ENCODE measurements at regions not wholly inside any gene's neighbourhood (a gene's known extent, or its start where the extent isn't known, plus 50 kb on each side); places are given as distances from the start of the nearest gene placed in this dataset.
"Not testable (repeated sequence)": the region's sequence is repeated elsewhere in the genome, so short reads cannot be mapped to it uniquely, and the experiment has no call there.

DNA sequence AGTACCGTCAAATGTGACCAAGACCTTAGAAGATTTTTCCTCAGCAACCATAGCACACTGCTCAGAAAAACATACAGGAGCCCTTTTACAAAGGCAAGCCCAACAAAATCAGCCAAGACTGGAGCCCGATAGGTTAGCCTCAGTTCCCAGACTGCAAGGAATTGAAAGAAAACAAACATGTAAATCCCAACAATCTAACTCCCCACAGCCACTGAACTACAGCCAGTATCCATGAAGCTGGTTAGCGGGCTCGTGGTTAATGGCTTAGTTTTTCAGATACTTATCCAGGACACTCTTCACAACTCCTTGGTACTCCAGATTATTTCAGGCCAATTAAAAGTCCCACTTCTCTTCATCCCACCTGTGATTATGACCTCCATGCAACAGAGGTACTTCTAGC lies 201.6 kb downstream of the IPMK start:
- no peaks in the 10 kb centered on the region for H3K36me3 ChIP-seq (ENCODE audit: control insufficient read depth in 1 of 2, insufficient read depth in 2 of 2, low read length in 2 of 2)
- H3K9me3 ChIP-seq (ENCODE audit: control insufficient read depth in 1 of 2, low read length in 2 of 2): no peaks in the 10 kb centered on the region
- H3K27ac ChIP-seq (ENCODE audit: low read length): no peak overlapping the region
- H3K4me1 ChIP-seq (ENCODE audit: control insufficient read depth in 1 of 2, insufficient read depth in 2 of 2, low read length in 2 of 2): no peaks in the 10 kb centered on the region
- no peak overlapping the region for H3K4me3 ChIP-seq (ENCODE audit: low read depth in 1 of 2, low read length in 2 of 2)
- no peaks in the 10 kb centered on the region for H3K27me3 ChIP-seq (ENCODE audit: low read depth, low read length)

GRCh38 chr10:58065529-58065815 lies 202.2 kb downstream of the IPMK start:
- H3K4me3 ChIP-seq (ENCODE audit: low read depth in 1 of 2, low read length in 2 of 2): no peak overlapping the region
- no peaks in the 10 kb centered on the region for H3K9me3 ChIP-seq (ENCODE audit: control insufficient read depth in 1 of 2, low read length in 2 of 2)
- H3K36me3 ChIP-seq (ENCODE audit: control insufficient read depth in 1 of 2, insufficient read depth in 2 of 2, low read length in 2 of 2): no peaks in the 10 kb centered on the region
- no peaks in the 10 kb centered on the region for H3K4me1 ChIP-seq (ENCODE audit: control insufficient read depth in 1 of 2, insufficient read depth in 2 of 2, low read length in 2 of 2)
- H3K27ac ChIP-seq (ENCODE audit: low read length): no peak overlapping the region
- H3K27me3 ChIP-seq (ENCODE audit: low read depth, low read length): no peaks in the 10 kb centered on the region

- Histone ChIP-seq H3K4me1 (ENCODE audit: control insufficient read depth in 1 of 2, insufficient read depth in 2 of 2, low read length in 2 of 2) (no peaks in the 10 kb centered on the region), H3K27me3 (ENCODE audit: low read depth, low read length) (no peaks in the 10 kb centered on the region), H3K27ac (ENCODE audit: low read length) (no peak overlapping the region), H3K9me3 (ENCODE audit: control insufficient read depth in 1 of 2, low read length in 2 of 2) (no peaks in the 10 kb centered on the region), H3K4me3 (ENCODE audit: low read depth in 1 of 2, low read length in 2 of 2) (no peak overlapping the region), H3K36me3 (ENCODE audit: control insufficient read depth in 1 of 2, insufficient read depth in 2 of 2, low read length in 2 of 2) (no peaks in the 10 kb centered on the region)
Measured at GRCh38 chr10:58064714-58065528, 202.8 kb downstream of the IPMK start.

DNA sequence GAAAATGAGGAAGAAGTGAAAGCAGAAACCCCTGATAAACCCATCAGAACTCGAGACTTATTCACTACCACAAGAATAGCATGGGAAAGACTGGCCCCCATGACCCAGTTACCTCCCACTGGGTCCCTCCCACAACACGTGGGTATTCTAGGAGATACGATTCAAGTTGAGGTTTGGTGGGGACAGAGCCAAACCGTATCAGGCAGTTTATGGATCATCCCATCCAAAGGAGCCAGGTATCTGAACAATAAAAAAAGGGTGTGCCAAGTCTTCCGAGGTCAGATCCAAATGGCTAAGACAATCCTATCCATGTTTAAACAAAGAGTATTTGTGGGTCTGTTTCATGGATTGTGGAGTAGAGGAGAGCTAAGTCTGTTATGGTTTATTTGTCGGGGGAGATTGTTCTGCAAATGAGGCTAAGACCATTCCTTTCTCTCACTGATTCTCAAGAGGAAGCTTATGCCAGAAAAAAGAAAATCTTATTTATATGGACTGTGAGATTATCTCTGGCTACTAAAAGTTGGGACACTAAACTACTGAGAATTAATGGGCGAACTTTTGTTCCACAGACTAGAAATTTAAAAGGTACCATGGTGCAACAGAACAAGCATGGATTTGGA lies 203.7 kb downstream of the IPMK start:
- Histone ChIP-seq H3K27me3 (ENCODE audit: low read depth, low read length) (no peaks in the 10 kb centered on the region), H3K27ac (ENCODE audit: low read length) (no peak overlapping the region), H3K36me3 (ENCODE audit: control insufficient read depth in 1 of 2, insufficient read depth in 2 of 2, low read length in 2 of 2) (no peaks in the 10 kb centered on the region), H3K4me1 (ENCODE audit: control insufficient read depth in 1 of 2, insufficient read depth in 2 of 2, low read length in 2 of 2) (no peaks in the 10 kb centered on the region), H3K4me3 (ENCODE audit: low read depth in 1 of 2, low read length in 2 of 2) (no peak overlapping the region), H3K9me3 (ENCODE audit: control insufficient read depth in 1 of 2, low read length in 2 of 2) (no peaks in the 10 kb centered on the region)

GRCh38 chr10:58058683-58059082 lies 209.0 kb downstream of the IPMK start:
- H3K36me3 ChIP-seq (ENCODE audit: control insufficient read depth in 1 of 2, insufficient read depth in 2 of 2, low read length in 2 of 2); H3K9me3 ChIP-seq (ENCODE audit: control insufficient read depth in 1 of 2, low read length in 2 of 2); H3K27ac ChIP-seq (ENCODE audit: low read length); H3K4me3 ChIP-seq (ENCODE audit: low read depth in 1 of 2, low read length in 2 of 2); H3K4me1 ChIP-seq (ENCODE audit: control insufficient read depth in 1 of 2, insufficient read depth in 2 of 2, low read length in 2 of 2); H3K27me3 ChIP-seq (ENCODE audit: low read depth, low read length): not testable (repeated sequence)

GRCh38 chr10:58054881-58055280 lies 212.8 kb downstream of the IPMK start:
- Histone ChIP-seq H3K27me3 (ENCODE audit: low read depth, low read length) (no peaks in the 10 kb centered on the region), H3K27ac (ENCODE audit: low read length) (no peak overlapping the region), H3K4me1 (ENCODE audit: control insufficient read depth in 1 of 2, insufficient read depth in 2 of 2, low read length in 2 of 2) (no peaks in the 10 kb centered on the region), H3K36me3 (ENCODE audit: control insufficient read depth in 1 of 2, insufficient read depth in 2 of 2, low read length in 2 of 2) (no peaks in the 10 kb centered on the region), H3K9me3 (ENCODE audit: control insufficient read depth in 1 of 2, low read length in 2 of 2) (no peaks in the 10 kb centered on the region), H3K4me3 (ENCODE audit: low read depth in 1 of 2, low read length in 2 of 2) (no peak overlapping the region)

DNA sequence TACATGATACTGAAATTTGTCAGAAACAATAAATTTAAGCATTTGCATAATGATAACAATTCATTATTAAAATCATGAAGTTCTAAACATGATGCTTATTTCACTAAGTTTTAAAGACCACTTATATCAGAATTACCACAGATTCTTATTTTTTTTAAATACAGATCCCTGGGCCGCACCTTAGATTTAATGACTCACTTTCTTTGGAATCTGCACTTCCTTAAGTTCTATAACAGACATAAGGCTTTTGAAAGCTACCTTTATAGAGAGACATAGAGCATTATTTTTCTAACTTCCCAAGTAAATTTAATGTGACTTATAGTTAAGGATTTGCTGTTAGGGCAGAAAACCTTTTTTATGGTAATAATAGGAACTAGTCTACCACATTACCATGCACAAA lies 214.9 kb downstream of the IPMK start:
- H3K27ac ChIP-seq (ENCODE audit: low read length): no peak overlapping the region
- H3K4me3 ChIP-seq (ENCODE audit: low read depth in 1 of 2, low read length in 2 of 2): no peak overlapping the region
- H3K9me3 ChIP-seq (ENCODE audit: control insufficient read depth in 1 of 2, low read length in 2 of 2): no peaks in the 10 kb centered on the region
- no peaks in the 10 kb centered on the region for H3K27me3 ChIP-seq (ENCODE audit: low read depth, low read length)
- H3K4me1 ChIP-seq (ENCODE audit: control insufficient read depth in 1 of 2, insufficient read depth in 2 of 2, low read length in 2 of 2): no peaks in the 10 kb centered on the region
- no peaks in the 10 kb centered on the region for H3K36me3 ChIP-seq (ENCODE audit: control insufficient read depth in 1 of 2, insufficient read depth in 2 of 2, low read length in 2 of 2)

GRCh38 chr10:58050575-58050974 lies 217.1 kb downstream of the IPMK start:
- Histone ChIP-seq H3K4me1 (ENCODE audit: control insufficient read depth in 1 of 2, insufficient read depth in 2 of 2, low read length in 2 of 2) (no peaks in the 10 kb centered on the region), H3K4me3 (ENCODE audit: low read depth in 1 of 2, low read length in 2 of 2) (no peak overlapping the region), H3K36me3 (ENCODE audit: control insufficient read depth in 1 of 2, insufficient read depth in 2 of 2, low read length in 2 of 2) (no peaks in the 10 kb centered on the region), H3K9me3 (ENCODE audit: control insufficient read depth in 1 of 2, low read length in 2 of 2) (no peaks in the 10 kb centered on the region), H3K27me3 (ENCODE audit: low read depth, low read length) (no peaks in the 10 kb centered on the region), H3K27ac (ENCODE audit: low read length) (no peak overlapping the region)

- no peak overlapping the region for H3K27ac ChIP-seq (ENCODE audit: low read length)
- H3K36me3 ChIP-seq (ENCODE audit: control insufficient read depth in 1 of 2, insufficient read depth in 2 of 2, low read length in 2 of 2): no peaks in the 10 kb centered on the region
- H3K27me3 ChIP-seq (ENCODE audit: low read depth, low read length): no peaks in the 10 kb centered on the region
- no peaks in the 10 kb centered on the region for H3K9me3 ChIP-seq (ENCODE audit: control insufficient read depth in 1 of 2, low read length in 2 of 2)
- no peaks in the 10 kb centered on the region for H3K4me1 ChIP-seq (ENCODE audit: control insufficient read depth in 1 of 2, insufficient read depth in 2 of 2, low read length in 2 of 2)
- H3K4me3 ChIP-seq (ENCODE audit: low read depth in 1 of 2, low read length in 2 of 2): no peak overlapping the region
Measured at GRCh38 chr10:58048936-58049335, 218.8 kb downstream of the IPMK start.

DNA sequence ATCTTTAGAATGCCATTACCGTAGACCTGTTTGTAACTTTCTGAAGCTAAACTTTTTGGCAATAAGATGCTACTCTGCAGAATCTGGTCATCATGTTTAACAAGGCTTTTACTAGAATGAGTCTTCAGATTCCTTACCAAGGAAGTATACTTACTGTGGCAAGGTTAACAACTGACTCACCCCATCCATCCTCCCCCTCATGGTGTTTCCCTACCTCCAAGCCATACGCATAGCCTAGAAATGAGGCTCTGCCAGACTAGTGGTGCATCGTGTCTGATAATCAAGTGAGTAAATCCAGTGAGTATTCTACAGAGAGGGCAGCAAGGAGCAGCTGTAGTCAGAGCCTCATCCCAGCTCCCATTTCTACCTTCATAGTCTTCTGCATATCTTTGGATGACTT lies 223.6 kb downstream of the IPMK start:
- Histone ChIP-seq H3K9me3 (ENCODE audit: control insufficient read depth in 1 of 2, low read length in 2 of 2) (peaks cover 0 to 3% of the 10 kb centered on the region in 2 donors), H3K27me3 (ENCODE audit: low read depth, low read length) (no peaks in the 10 kb centered on the region), H3K27ac (ENCODE audit: low read length) (no peak overlapping the region), H3K4me3 (ENCODE audit: low read depth in 1 of 2, low read length in 2 of 2) (no peak overlapping the region), H3K4me1 (ENCODE audit: control insufficient read depth in 1 of 2, insufficient read depth in 2 of 2, low read length in 2 of 2) (no peaks in the 10 kb centered on the region), H3K36me3 (ENCODE audit: control insufficient read depth in 1 of 2, insufficient read depth in 2 of 2, low read length in 2 of 2) (no peaks in the 10 kb centered on the region)

DNA sequence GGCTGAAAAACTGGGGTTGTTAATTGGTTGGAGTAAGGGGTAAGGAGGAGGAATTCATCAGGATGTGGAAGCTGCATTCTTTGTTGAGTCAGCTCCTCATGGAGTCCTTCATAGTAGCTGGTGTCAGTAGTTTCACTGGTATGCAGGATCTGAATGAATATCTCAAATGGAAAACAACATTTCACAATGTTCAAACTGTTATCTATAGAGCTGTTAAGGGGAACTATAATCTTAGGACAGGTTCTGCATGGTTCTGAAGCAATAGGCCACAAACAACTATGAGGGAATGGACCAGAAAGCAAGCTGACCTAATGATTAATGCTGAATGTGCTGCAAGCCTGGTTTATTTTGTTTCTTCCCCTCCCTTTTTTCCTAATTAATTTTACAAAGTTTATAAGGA lies 225.8 kb downstream of the IPMK start:
- H3K4me3 ChIP-seq (ENCODE audit: low read depth in 1 of 2, low read length in 2 of 2): no peak overlapping the region

DNA sequence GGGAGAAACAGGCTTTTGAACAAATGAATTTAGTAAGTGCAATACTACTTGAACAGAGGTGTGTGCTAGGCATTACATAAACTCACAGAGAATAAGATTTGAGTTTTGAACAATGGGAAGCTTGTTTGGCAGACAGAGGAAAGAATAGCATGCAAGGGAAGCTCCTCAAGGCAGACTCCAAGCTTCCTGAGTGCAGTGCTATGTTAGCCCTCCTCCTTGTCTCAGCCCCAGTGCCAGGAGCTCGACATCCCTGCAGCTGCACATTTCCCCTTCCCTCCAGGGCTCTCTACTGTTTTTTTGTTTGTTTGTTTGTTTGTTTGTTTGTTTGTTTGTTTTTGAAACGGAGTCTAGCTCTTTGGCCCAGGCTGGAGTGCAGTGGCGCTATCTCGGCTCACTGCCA lies 237.5 kb downstream of the IPMK start:
- H3K4me1 ChIP-seq (ENCODE audit: control insufficient read depth in 1 of 2, insufficient read depth in 2 of 2, low read length in 2 of 2): no peaks in the 10 kb centered on the region
- no peaks in the 10 kb centered on the region for H3K36me3 ChIP-seq (ENCODE audit: control insufficient read depth in 1 of 2, insufficient read depth in 2 of 2, low read length in 2 of 2)
- H3K9me3 ChIP-seq (ENCODE audit: control insufficient read depth in 1 of 2, low read length in 2 of 2): peaks cover 0 to 2% of the 10 kb centered on the region in 2 donors
- no peaks in the 10 kb centered on the region for H3K27me3 ChIP-seq (ENCODE audit: low read depth, low read length)
- H3K4me3 ChIP-seq (ENCODE audit: low read depth in 1 of 2, low read length in 2 of 2): no peak overlapping the region
- no peak overlapping the region for H3K27ac ChIP-seq (ENCODE audit: low read length)

More for the DNA sequence above, 225.8 kb downstream of the IPMK start:
- Histone ChIP-seq H3K4me1 (ENCODE audit: control insufficient read depth in 1 of 2, insufficient read depth in 2 of 2, low read length in 2 of 2) (no peaks in the 10 kb centered on the region), H3K27me3 (ENCODE audit: low read depth, low read length) (no peaks in the 10 kb centered on the region), H3K9me3 (ENCODE audit: control insufficient read depth in 1 of 2, low read length in 2 of 2) (peaks cover 0 to 3% of the 10 kb centered on the region in 2 donors), H3K27ac (ENCODE audit: low read length) (no peak overlapping the region), H3K36me3 (ENCODE audit: control insufficient read depth in 1 of 2, insufficient read depth in 2 of 2, low read length in 2 of 2) (no peaks in the 10 kb centered on the region)
